ENCODE measurements at regions not wholly inside any gene's neighbourhood (a gene's known extent, or its start where the extent isn't known, plus 50 kb on each side); places are given as distances from the start of the nearest gene placed in this dataset.
"Not testable (repeated sequence)": the region's sequence is repeated elsewhere in the genome, so short reads cannot be mapped to it uniquely, and the experiment has no call there.

- no peak for DNase-seq (ENCODE audit: low spot score)
Measured at GRCh38 chr11:101292661-101293240, 163.1 kb upstream of the PGR start.

- DNase-seq (ENCODE audit: low spot score): no peak
Measured at GRCh38 chr11:101291279-101291678, 161.7 kb upstream of the PGR start.

DNA sequence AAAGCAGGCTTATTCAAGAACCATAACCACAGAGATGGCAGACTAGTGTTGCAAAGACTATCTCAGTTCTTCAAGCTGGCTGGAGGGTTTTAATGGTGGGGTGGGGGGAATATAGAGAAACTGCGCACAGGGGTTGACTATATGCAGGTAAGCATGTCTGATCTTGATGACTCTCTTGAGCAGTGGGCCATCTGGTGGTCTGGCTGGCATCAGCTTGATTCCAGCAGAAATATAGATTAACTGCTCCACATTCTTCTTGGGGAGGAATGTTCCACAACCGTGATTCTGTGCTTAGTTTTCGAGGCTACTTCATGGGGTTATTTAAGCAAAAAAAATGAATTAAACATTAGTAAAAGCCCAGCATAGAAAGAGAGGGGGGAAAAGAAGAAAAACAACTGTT is 158.8 kb upstream of the PGR start:
- DNase-seq (ENCODE audit: low spot score): no peak

DNA sequence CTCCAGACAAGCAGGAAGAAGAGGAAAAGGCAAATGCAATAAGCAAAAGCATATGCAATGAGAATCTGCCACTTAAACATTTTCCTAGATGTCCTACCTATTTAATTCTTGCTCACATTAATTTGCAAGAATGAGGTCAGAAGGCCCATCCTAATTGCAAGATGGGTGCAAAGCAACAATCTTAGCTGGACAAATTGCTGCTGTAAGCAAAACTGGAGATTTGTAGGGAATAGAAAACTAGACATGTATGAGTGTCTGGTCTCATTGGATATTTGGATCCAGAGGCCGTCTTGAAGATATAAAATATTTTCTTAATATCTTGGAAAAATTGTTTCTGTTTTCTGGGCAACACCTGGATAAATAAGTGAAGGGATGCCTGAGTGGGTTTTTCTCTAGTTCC is 150.1 kb upstream of the PGR start:
- no peak for DNase-seq (ENCODE audit: low spot score)

- DNase-seq (ENCODE audit: low spot score): no peak
Measured at GRCh38 chr11:101278286-101278685, 148.7 kb upstream of the PGR start.

GRCh38 chr11:101277036-101277435 is 147.4 kb upstream of the PGR start:
- DNase-seq (ENCODE audit: low spot score): no peak

DNA sequence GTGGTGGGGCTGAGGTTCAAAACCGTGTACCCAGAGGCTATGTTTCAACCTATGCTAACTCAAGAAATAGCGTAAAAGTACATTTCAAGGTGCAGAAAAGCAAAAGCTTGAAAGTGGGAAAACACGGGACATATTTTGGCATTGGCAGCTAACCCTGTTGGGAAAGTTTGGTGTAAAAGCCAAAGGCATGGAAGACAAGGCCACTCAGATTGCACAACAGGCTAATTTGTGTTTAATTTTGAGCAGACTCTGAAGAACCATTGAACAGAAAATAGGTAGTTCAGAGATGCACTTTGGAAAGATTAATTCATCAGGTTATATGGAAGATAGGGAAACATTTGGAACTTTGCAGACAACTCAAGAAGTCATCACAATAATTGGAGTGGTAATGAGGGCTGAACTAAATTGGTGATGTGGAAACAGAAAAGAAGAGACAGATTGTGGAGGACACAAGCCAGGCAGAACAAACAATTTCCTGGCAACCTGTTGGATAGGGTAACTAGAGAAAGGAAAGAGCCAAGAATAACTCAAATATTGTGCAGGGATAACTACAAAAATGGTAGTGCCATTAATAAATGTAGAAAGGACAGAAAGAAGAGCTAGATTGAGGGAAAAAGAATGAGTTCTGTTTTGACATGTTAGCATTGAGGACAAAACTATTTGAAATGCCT is 140.5 kb upstream of the PGR start:
- peak; percentile 20 for DNase-seq (ENCODE audit: low spot score)

DNA sequence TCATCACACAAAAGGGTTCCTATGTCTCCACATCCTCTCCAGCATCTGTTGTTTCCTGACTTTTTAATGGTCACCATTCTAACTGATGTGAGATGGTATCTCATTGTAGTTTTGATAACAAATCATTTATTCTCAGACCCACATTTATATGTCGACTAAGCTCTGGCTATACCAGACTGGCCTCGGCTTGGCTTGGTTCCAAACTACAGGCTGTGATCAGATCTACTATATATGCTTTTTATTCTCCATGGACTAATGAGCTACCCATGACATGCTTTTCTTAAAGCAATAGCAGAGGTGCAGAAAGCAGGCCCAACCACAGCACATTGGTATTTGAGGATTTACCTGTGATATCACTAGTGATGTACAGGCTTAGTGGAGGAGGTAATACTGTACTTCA is 139.8 kb upstream of the PGR start:
- DNase-seq (ENCODE audit: low spot score): no peak

DNA sequence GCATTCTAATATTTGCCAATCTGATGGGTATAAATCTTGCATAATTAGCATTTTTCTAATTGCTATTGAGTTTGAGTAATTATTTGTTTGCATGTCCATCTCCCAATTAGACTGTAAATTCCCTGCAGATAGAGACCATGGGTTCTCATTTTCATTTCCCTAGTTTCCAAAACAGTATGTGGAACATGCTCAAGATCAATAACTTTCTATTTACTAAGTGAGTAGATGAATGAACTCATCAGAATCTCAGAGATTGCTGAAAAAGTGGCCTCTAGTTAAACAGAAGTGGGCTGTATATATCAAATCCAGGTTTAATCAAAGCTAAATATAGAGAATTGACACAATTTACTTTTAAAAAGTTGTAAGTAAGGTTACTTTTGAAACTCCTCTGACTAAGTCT is 138.0 kb upstream of the PGR start:
- no peak for DNase-seq (ENCODE audit: low spot score)

DNA sequence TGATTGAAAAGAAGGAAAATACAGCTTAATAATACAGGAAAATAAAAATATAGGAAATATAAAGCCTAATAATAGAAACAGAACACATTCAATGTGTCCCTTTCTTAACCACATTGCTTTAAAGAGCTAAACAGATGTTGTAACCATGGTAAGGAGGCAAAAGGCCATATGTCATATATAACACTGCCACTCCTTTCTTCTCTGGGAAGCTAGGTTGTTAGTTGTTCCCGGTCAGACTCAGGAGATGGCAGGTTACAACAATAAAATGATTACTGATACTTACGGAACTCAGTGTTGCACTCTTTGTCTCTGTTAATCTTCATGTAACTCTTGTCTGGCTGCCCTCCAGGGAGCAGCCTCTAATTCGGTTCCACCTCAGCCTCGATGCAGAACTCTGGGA is 134.7 kb upstream of the PGR start:
- DNase-seq (ENCODE audit: low spot score): no peak

- no peak for DNase-seq (ENCODE audit: low spot score)
Measured at GRCh38 chr11:101262995-101263394, 133.4 kb upstream of the PGR start.

- DNase-seq (ENCODE audit: low spot score): no peak
Measured at GRCh38 chr11:101262258-101262657, 132.6 kb upstream of the PGR start.

- no peak for DNase-seq (ENCODE audit: low spot score)
Measured at GRCh38 chr11:101255036-101255435, 125.4 kb upstream of the PGR start.

DNA sequence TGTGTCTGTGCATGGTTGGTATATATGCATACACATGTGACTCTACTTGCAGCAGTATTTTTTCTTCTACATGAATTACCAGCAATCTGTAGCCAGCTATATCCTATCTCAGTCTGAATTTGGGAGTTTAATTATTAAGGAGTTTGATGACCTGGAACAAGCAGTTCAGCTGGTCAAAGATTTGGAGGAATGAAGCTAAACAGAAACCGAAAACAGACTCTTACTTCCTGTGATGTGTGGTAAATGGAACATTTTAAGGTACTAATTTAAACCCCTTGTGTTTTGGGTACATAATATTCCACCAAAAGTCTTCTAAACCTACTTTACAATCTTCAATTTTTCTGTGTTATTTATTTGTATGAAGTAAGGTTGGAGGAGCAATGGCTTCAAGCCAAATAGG is 124.4 kb upstream of the PGR start:
- DNase-seq (ENCODE audit: low spot score): no peak

DNA sequence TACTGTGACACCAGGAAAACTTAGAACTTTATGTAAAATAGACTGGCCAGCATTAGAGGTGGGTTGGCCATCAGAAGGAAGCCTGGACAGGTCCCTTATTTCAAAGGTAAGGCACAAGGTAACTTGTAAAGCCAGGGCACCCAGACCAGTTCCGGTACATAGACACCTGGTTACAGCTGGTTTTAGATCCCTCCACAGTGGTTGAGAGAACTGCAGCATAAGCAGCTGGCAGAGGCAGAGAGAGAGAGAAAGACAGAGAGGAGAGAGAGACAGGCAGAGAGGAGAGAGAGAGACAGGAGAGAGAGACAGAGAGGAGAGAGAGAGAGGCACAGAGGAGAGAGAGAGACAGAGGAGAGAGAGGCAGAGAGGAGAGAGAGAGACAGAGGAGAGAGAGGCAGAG is 116.0 kb upstream of the PGR start:
- DNase-seq (ENCODE audit: low spot score): not testable (repeated sequence)

GRCh38 chr11:101245081-101245480 is 115.5 kb upstream of the PGR start:
- not testable (repeated sequence) for DNase-seq (ENCODE audit: low spot score)

DNA sequence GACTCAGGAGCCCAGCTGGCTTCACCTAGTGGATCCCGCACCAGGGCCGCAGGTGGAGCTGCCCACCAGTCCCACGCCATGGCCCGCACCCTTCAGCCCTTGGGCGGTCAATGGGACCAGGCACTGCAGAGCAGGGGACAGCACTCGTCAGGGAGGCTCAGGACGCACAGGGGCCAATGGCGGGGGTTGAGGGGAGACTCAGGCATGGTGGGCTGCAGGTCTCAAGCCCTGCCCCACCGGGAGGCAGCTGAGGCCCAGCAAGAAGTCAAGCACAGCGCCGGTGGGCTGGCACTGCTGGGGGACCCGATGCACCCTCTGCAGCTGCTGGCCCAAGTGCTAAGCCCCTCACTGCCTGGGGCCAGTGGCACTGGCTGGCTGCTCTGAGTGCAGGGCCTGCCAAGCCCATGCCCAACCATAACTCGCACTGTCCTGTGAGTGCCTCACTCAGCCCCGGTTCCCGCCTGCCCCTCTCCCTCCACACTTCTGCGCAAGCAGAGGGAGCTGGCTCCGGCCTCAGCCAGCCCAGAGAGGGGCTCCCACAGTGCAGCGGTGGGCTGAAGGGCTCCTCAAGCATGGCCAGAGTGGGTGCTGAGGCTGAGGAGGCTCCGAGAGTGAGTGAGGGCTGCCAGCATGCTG is 111.7 kb upstream of the PGR start:
- no peak for DNase-seq (ENCODE audit: low spot score)

GRCh38 chr11:101231207-101231834 is 101.7 kb upstream of the PGR start:
- not testable (repeated sequence) for DNase-seq (ENCODE audit: low spot score)

DNA sequence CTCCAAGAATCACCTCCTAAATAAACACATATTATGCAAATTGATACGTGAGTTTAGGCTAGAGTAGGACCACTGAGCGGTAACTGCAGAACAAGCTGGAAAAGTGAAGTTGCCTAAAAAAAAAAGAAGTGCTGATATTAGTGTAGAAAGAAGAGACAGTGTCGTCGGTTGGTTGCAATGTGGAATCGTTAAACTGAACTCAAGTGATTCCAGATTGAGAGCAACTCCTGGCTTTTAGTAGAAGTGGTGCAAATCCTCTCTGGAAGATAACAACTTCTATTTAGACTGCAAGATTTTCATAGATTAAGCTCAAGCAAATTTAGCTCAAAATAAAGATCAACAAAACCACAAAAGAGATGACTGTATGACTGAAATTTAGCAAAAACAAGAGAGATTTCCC is 97.0 kb upstream of the PGR start:
- DNase-seq (ENCODE audit: low spot score): no peak

DNA sequence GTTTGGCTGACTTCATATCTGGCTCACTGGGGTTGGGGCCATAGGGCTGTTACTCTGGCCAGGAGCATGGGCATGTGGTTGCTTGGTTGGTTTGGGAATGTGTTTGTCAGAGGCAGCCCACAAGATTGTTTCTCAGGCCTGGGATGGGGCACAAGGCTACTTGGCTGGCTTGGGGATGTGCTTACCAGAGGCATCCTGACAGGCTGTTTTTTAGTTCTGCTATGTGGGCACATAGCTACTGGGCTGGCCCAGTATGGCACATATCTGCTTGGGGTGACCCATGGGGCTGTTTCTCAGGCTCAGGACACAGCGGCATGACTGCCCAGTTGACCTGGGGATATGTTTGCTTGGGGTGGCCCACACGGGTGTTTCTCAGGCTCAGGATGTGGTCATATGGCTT is 94.6 kb upstream of the PGR start:
- no peak for DNase-seq (ENCODE audit: low spot score)

- DNase-seq (ENCODE audit: low spot score): not testable (repeated sequence)
Measured at GRCh38 chr11:101218091-101218490, 88.5 kb upstream of the PGR start.

DNA sequence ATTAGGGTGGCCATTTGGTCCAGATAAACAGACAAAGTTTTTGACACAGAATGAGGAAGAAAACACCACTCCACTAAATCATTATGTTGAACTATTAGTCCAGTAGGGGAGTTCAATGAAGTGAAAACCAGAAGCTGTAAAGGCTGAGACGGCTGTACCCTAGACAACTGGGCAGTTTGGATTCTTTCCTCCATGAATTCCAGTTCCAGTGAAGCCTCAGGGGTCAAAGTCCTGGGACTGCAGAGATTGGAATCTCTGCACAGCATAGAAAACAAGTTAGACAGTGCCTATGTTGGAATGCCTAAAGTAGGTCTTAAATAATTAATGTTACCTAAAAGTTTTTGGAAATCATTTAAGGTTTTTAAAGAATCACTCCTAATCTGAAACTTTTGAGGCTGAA is 86.5 kb upstream of the PGR start:
- not testable (repeated sequence) for DNase-seq (ENCODE audit: low spot score)

DNA sequence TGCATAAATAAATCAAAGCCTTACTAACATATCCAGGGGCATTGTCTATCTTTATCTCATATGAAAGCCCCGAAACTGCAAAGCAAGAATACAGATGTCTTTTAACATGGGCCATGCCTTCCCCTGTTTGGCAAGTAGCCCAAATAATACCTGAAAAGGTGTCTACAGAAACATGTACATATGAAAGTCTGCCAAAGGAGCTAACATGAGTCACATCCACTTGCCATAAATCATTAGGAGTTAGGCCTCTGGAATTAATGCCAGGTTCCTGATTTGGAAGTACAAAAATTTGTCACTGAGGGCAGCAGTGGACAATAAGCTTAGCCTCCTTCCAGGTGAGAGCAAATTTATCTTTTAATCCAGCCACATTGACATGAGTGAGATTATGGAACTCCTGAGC is 85.5 kb upstream of the PGR start:
- no peak for DNase-seq (ENCODE audit: low spot score)
